ENCODE measurements at regions not wholly inside any gene's neighbourhood (a gene's known extent, or its start where the extent isn't known, plus 50 kb on each side); places are given as distances from the start of the nearest gene placed in this dataset.

DNA sequence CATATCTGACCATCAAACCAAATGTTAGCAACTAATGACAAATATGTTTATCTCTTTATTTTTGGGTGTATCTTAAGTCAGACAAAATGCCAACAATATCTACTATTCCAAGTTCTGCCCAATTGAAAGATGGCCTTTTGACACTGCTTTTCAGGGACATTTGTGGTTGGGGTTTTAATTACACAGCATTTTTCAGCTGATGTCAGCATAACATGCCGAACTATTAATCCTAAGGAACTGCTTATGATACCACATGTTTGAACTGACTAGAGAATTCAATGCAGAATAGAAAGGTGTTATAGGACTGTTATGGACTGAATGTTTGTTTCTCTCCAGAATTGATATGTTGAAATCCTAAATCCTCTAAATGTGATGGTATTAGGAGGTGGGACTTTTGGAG is 445.1 kb downstream of the TMA16 start:
- H3K4me3 ChIP-seq (ENCODE audit: low read depth, low read length) = no peak overlapping the region
- no peak for DNase-seq (ENCODE audit: low read depth)
- TF ChIP-seq POLR2A (IDR thresholded peaks at IDR 0.05; ENCODE audit: extremely low read depth, insufficient read length) = no peak
- no peak for TF ChIP-seq MYC (IDR thresholded peaks at IDR 0.05; ENCODE audit: low read depth, low read length)
- TF ChIP-seq, protein P1, sequence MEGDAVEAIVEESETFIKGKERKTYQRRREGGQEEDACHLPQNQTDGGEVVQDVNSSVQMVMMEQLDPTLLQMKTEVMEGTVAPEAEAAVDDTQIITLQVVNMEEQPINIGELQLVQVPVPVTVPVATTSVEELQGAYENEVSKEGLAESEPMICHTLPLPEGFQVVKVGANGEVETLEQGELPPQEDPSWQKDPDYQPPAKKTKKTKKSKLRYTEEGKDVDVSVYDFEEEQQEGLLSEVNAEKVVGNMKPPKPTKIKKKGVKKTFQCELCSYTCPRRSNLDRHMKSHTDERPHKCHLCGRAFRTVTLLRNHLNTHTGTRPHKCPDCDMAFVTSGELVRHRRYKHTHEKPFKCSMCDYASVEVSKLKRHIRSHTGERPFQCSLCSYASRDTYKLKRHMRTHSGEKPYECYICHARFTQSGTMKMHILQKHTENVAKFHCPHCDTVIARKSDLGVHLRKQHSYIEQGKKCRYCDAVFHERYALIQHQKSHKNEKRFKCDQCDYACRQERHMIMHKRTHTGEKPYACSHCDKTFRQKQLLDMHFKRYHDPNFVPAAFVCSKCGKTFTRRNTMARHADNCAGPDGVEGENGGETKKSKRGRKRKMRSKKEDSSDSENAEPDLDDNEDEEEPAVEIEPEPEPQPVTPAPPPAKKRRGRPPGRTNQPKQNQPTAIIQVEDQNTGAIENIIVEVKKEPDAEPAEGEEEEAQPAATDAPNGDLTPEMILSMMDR (IDR thresholded peaks at IDR 0.05; ENCODE audit: low read depth, low read length) = no peak
- TF ChIP-seq, protein P2, sequence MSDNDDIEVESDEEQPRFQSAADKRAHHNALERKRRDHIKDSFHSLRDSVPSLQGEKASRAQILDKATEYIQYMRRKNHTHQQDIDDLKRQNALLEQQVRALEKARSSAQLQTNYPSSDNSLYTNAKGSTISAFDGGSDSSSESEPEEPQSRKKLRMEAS (IDR thresholded peaks at IDR 0.05; ENCODE audit: low read depth, low read length) = no peak

DNA sequence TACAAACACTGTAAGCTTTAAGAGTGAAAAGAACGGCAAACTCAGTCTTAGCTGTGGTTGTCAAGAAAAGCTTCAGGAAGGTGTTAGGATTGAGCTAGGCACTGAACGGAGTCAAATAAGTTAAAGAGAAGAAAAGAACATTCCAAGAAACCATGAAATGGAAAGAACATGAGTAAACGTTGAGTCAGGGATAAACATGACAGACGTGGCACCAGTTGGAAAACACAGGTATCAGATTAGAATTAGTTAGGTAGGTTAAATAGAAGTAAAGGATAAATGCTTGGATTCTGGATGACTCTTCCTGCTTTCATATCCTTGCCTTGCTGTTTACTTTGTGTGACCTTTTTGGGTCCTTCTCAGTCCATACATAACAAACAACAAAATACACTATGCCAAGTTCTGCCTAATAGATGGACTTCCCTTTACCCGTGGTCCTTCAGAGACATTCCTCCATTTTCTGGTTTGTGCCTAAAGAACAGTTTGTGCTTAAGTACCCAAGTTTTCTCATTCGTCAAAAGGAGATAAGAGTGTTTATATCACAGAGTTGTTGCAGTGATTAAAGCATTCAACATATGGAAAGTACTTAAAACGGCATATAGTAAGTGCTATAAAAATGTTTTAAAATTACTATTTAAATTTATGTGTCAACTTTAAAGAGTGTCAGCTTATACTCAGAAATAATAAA is 446.9 kb downstream of the TMA16 start:
- TF ChIP-seq MYC (IDR thresholded peaks at IDR 0.05; ENCODE audit: low read depth, low read length) = no peak
- no peak for TF ChIP-seq POLR2A (IDR thresholded peaks at IDR 0.05; ENCODE audit: extremely low read depth, insufficient read length)
- TF ChIP-seq, protein P2 (IDR thresholded peaks at IDR 0.05; ENCODE audit: low read depth, low read length) = no peak
- TF ChIP-seq, protein P1 (IDR thresholded peaks at IDR 0.05; ENCODE audit: low read depth, low read length) = no peak
- DNase-seq (ENCODE audit: low read depth) = no peak
- no peak overlapping the region for H3K4me3 ChIP-seq (ENCODE audit: low read depth, low read length)

DNA sequence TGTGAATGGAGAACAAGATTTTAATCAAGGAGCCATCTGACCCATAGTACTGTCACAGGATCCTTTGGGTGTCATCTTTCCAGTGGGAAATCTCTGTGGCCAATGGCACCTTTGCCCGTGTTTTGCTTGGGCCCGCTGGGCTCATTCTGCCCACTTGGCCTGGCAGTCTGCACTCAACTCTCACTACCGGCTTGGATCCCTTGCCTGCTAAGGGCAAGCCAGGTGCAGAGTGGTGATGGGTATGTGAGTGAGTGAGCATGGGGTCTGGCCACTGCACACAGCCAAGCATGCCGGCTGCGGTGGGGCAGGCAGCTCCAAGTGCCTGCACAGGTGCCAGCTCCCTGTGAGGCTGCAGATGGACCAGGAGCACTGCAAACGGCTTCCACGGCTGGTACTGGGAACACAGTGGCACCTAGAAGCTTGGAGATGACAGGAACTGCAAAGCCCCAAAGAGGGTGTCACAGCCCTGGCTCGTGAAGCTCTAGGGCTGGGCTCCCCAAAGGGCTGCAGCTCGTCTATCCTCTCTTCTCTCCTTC is 454.5 kb downstream of the TMA16 start:
- DNase-seq (ENCODE audit: low read depth) = no peak
- H3K4me3 ChIP-seq (ENCODE audit: low read depth, low read length) = no peak overlapping the region
- TF ChIP-seq MYC (IDR thresholded peaks at IDR 0.05; ENCODE audit: low read depth, low read length) = no peak
- TF ChIP-seq POLR2A (IDR thresholded peaks at IDR 0.05; ENCODE audit: extremely low read depth, insufficient read length) = no peak
- TF ChIP-seq, protein P1 (IDR thresholded peaks at IDR 0.05; ENCODE audit: low read depth, low read length) = no peak
- TF ChIP-seq, protein P2 (IDR thresholded peaks at IDR 0.05; ENCODE audit: low read depth, low read length) = no peak

DNA sequence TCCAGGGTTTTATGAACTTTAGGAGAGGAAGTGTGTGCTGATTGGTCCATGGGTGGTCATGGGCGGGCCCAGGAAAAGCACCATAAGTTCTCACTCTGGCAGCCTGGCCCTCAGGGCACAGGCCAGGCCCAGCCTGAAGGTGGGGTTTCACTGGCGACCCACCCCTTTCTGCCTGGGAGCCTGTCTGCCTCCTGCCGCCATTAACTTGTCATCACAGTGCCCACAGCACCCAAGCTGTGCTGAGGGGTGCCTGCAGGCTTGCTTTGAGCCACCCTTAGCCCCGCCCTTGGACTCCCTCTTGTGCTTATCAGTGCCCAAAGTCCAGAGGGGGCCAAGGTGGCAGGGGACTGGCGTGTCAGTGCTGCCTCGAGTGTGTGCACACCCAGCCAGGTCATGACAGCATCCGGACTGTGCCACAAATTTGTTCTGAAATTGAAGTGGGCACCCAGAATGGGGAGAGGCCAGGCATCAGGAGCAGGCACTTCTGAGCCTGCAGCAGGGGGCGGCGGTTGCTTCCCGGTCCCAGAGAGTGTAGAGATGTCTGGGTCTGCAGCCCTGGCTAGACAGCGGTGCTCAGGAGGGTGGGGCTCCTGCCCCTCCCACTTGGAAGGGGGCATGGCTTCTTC is 455.6 kb downstream of the TMA16 start:
- no peak for DNase-seq (ENCODE audit: low read depth)
- TF ChIP-seq POLR2A (IDR thresholded peaks at IDR 0.05; ENCODE audit: extremely low read depth, insufficient read length) (no peak), MYC (IDR thresholded peaks at IDR 0.05; ENCODE audit: low read depth, low read length) (no peak)
- TF ChIP-seq, protein P1 (IDR thresholded peaks at IDR 0.05; ENCODE audit: low read depth, low read length) = no peak
- TF ChIP-seq, protein P2 (IDR thresholded peaks at IDR 0.05; ENCODE audit: low read depth, low read length) = no peak
- no peak overlapping the region for H3K4me3 ChIP-seq (ENCODE audit: low read depth, low read length)

DNA sequence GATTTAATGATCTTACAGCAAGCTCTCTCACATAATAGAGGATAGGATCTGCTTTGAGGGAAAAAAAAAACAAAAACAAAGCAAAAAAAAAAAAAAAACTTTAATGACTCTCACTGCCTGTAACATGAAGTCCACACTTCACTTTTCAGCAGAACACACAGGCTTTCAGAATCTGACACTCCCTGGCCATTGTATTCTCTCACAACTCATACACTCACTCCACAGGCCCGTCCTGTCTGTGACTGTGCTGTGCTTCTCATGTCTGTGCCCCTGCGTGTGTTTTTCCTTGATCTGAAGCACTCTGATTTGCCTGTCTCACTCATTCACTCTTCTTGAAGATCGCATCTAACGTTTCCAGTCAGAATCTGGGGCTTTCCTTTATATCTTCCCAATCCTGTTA is 460.8 kb downstream of the TMA16 start:
- no peak overlapping the region for H3K4me3 ChIP-seq (ENCODE audit: low read depth, low read length)
- TF ChIP-seq MYC (IDR thresholded peaks at IDR 0.05; ENCODE audit: low read depth, low read length) (no peak), POLR2A (IDR thresholded peaks at IDR 0.05; ENCODE audit: extremely low read depth, insufficient read length) (no peak)
- TF ChIP-seq, protein P2 (IDR thresholded peaks at IDR 0.05; ENCODE audit: low read depth, low read length) = no peak
- TF ChIP-seq, protein P1 (IDR thresholded peaks at IDR 0.05; ENCODE audit: low read depth, low read length) = no peak

More for the DNA sequence above, 460.8 kb downstream of the TMA16 start:
- DNase-seq (ENCODE audit: low read depth) = no peak

Data from NB4 (cell line).